HEK293T (cell line): ENCODE measurements at regions not wholly inside any gene's neighbourhood (a gene's known extent, or its start where the extent isn't known, plus 50 kb on each side); places are given as distances from the start of the nearest gene placed in this dataset.

Source experiments
- ARNT ChIP-seq: fragments of 450-650 bp; IDR thresholded peaks from 2 replicates; pipeline ENCODE4 v1.6.1; 2017; ENCODE audit warnings: mild to moderate bottlenecking
- BHLHE40 ChIP-seq: fragments of 450-650 bp; IDR thresholded peaks from 2 replicates; pipeline ENCODE4 v1.6.1; 2016; ENCODE audit warnings: mild to moderate bottlenecking, moderate library complexity, borderline replicate concordance
- CTBP1 ChIP-seq: fragments of 450-650 bp; IDR thresholded peaks from 2 replicates; pipeline ENCODE4 v1.6.1; 2016; ENCODE audit warnings: borderline replicate concordance
- ELF4 ChIP-seq: fragments of 450-650 bp; IDR thresholded peaks from 2 replicates; pipeline ENCODE4 v1.6.1; 2017; ENCODE audit warnings: antibody characterized with exemption
- FOXK2 ChIP-seq: fragments of 450-650 bp; IDR thresholded peaks from 2 replicates; pipeline ENCODE4 v1.6.1; 2016; ENCODE audit warnings: mild to moderate bottlenecking
- FOXM1 ChIP-seq: fragments of 450-650 bp; IDR thresholded peaks from 2 replicates; pipeline ENCODE4 v1.6.1; 2017; ENCODE audit warnings: mild to moderate bottlenecking, borderline replicate concordance
- L3MBTL2 ChIP-seq: fragments of 450-650 bp; conservative IDR thresholded peaks from 2 replicates; pipeline ENCODE4 v1.6.1; 2016; ENCODE audit warnings: mild to moderate bottlenecking
- LEF1 ChIP-seq: fragments of 450-650 bp; IDR thresholded peaks from 2 replicates; pipeline ENCODE4 v1.6.1; 2017; ENCODE audit warnings: mild to moderate bottlenecking, borderline replicate concordance
- PKNOX1 ChIP-seq: fragments of 450-650 bp; IDR thresholded peaks from 2 replicates; pipeline ENCODE4 v1.6.1; 2016
- SP1 ChIP-seq: fragments of 450-650 bp; IDR thresholded peaks from 2 replicates; pipeline ENCODE4 v1.6.1; 2017
- SUZ12 ChIP-seq: fragments of 450-650 bp; IDR thresholded peaks from 2 replicates; pipeline ENCODE4 v1.6.1; 2016; ENCODE audit warnings: mild to moderate bottlenecking
- TARDBP ChIP-seq: fragments of 450-650 bp; IDR thresholded peaks from 2 replicates; pipeline ENCODE4 v1.6.1; 2016

DNA sequence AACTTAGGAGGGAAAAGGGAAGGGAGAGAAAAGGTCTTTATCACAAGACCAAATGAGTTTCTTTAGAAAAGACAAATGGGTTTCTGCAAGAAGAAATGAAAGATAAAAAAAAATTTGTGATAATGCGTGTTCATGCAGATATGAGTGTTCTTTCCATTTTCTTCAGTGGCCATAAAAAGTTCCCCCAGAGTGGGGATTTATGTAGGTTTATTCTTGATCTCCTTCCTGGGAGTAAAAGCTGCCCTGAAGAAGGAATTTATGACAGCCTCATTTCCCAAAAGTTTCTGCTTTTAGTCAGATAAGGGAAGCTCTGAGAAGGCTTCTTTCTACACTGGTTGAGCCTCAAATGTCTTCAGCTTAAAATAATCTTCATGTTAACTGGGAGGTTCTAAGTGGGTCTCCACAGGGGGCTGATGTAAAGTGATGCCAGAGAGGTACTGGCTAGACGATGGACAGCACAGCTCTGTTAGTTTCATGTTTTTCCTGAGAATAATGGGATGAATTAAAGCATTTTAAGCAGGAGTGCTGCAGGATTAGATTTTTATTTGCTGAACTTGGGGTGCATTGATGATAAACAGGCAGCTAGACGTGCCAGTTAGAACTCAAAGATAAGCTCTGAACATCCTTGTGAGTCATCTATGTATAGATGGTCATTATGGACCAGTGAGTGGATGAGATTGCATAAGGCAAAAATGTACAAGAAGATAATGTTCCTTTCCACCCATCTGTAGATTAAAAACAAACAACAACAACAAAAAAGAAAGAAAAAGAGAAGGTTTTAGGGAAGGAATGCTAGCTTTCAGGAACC lies 65.6 kb upstream of the EPCAM start:
- TF ChIP-seq ARNT (no peak), CTBP1 (no peak), FOXM1 (no peak), BHLHE40 (no peak), PKNOX1 (no peak), ELF4 (no peak), LEF1 (no peak), SP1 (no peak), SUZ12 (no peak), L3MBTL2 (no peak), TARDBP (no peak), FOXK2 (no peak)
